GM06990 (cell line): ENCODE measurements at regions not wholly inside any gene's neighbourhood (a gene's known extent, or its start where the extent isn't known, plus 50 kb on each side); places are given as distances from the start of the nearest gene placed in this dataset.
"Not testable (repeated sequence)": the region's sequence is repeated elsewhere in the genome, so short reads cannot be mapped to it uniquely, and the experiment has no call there.

Source experiments
- DNase-seq: peaks from one replicate; pipeline ENCODE4 v3.0.0-alpha.2; 2011; ENCODE audit not compliant: insufficient read length; ENCODE audit errors: extremely low read depth
- H3K27me3 ChIP-seq: replicated peaks from 2 replicates; pipeline ENCODE4 v1.6.0; 2011; ENCODE audit warnings: low read length; ENCODE audit not compliant: control insufficient read depth, insufficient read depth
- H3K36me3 ChIP-seq: 2 replicates; pipeline ENCODE4 v1.5.1; 2011; ENCODE audit warnings: low read length; ENCODE audit not compliant: control insufficient read depth, insufficient read depth
- H3K4me3 ChIP-seq: replicated peaks from 2 replicates; pipeline ENCODE4 v1.5.1; 2011; ENCODE audit warnings: low read depth, mild to moderate bottlenecking, control low read depth, low read length
- TF ChIP-seq, protein P1 (sequence below): IDR thresholded peaks from 2 replicates; pipeline ENCODE4 v1.5.1; 2011; ENCODE audit warnings: low read length, control low read depth, mild to moderate bottlenecking, inconsistent platforms; ENCODE audit not compliant: insufficient read depth, poor library complexity, severe bottlenecking

DNA sequence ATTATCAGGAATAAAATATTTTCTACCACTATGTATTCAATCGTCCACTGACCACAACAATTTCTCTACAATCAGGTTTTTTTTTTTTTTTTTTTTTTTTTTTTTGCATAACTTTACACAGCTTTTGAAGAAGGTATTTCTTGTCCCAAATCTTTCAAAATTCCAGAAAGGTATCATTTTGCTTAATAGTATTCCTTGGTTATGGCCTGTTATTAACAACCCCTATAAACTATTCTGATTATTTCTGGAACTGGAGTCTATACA, 145.3 kb downstream of the ALX1 start:
- TF ChIP-seq, protein P1, sequence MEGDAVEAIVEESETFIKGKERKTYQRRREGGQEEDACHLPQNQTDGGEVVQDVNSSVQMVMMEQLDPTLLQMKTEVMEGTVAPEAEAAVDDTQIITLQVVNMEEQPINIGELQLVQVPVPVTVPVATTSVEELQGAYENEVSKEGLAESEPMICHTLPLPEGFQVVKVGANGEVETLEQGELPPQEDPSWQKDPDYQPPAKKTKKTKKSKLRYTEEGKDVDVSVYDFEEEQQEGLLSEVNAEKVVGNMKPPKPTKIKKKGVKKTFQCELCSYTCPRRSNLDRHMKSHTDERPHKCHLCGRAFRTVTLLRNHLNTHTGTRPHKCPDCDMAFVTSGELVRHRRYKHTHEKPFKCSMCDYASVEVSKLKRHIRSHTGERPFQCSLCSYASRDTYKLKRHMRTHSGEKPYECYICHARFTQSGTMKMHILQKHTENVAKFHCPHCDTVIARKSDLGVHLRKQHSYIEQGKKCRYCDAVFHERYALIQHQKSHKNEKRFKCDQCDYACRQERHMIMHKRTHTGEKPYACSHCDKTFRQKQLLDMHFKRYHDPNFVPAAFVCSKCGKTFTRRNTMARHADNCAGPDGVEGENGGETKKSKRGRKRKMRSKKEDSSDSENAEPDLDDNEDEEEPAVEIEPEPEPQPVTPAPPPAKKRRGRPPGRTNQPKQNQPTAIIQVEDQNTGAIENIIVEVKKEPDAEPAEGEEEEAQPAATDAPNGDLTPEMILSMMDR, result no peak

DNA sequence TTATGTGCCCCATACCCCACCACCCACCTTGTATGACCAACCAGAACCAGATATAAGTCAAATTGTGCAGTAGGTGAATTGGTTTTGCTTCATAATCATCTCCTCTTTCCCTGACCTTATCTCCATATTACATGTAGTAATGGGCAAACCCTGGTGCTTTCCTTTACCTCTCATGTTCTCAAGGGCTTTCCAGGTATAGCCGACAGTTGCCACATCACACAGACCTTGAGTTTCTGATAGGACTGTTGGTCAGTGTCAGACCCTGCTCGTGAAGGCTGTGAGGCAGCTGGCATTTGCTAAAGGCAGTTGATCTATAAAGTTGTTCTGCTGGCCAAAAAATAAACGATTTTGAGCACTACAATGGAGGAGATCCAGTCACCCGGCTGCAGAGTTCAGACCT, 145.9 kb downstream of the ALX1 start:
- H3K27me3 ChIP-seq, result no peaks in the 10 kb centered on the region
- DNase-seq, result no peak
- TF ChIP-seq, protein P1, result no peak
- H3K4me3 ChIP-seq, result no peak overlapping the region
- no peaks in the 10 kb centered on the region for H3K36me3 ChIP-seq

More for the DNA sequence above, 145.3 kb downstream of the ALX1 start:
- Histone ChIP-seq H3K36me3 (no peaks in the 10 kb centered on the region), H3K4me3 (no peak overlapping the region), H3K27me3 (no peaks in the 10 kb centered on the region)
- no peak for DNase-seq

DNA sequence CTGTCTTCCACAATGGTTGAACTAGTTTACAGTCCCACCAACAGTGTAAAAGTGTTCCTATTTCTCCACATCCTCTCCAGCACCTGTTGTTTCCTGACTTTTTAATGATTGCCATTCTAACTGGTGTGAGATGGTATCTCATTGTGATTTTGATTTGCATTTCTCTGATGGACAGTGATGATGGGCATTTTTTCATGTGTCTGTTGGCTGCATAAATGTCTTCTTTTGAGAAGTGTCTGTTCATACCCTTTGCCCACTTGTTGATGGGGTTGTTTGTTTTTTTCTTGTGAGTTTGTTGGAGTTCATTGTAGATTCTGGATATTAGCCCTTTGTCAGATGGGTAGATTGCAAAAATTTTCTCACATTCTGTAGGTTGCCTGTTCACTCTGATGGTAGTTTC, 153.1 kb downstream of the ALX1 start:
- not testable (repeated sequence) for DNase-seq, H3K36me3 ChIP-seq, H3K4me3 ChIP-seq, H3K27me3 ChIP-seq

GRCh38 chr12:85440271-85440670, 160.3 kb downstream of the ALX1 start:
- TF ChIP-seq, protein P1, result no peak
- no peak overlapping the region for H3K4me3 ChIP-seq
- DNase-seq, result no peak
- no peaks in the 10 kb centered on the region for H3K36me3 ChIP-seq
- H3K27me3 ChIP-seq, result no peaks in the 10 kb centered on the region

- TF ChIP-seq, protein P1, result no peak
- Histone ChIP-seq H3K27me3 (no peaks in the 10 kb centered on the region), H3K4me3 (no peak overlapping the region), H3K36me3 (no peaks in the 10 kb centered on the region)
- no peak for DNase-seq
Observed at GRCh38 chr12:85441025-85441424, 161.0 kb downstream of the ALX1 start.

DNA sequence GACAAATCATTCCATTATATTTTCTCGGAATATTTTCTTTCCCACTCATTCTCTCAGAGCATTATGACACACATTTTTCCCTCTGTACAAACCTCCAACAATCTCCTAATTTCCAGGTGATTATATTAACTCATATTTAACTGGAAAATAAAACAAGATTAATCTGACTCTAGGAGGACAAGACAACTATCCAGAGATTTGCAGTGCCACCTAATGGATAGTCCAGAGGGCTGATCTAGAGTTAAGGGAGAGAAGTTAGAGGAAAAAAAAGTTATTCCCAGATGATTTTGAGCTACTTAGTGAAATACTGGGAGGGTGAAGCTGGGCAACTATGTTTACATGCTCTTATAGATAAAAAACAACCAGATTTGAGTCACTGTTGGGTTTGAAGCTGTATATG, 161.7 kb downstream of the ALX1 start:
- DNase-seq, result no peak
- TF ChIP-seq, protein P1, result peak; percentile 10
- H3K27me3 ChIP-seq, result no peaks in the 10 kb centered on the region
- H3K36me3 ChIP-seq, result no peaks in the 10 kb centered on the region
- no peak overlapping the region for H3K4me3 ChIP-seq
